ENCODE measurements at regions not wholly inside any gene's neighbourhood (a gene's known extent, or its start where the extent isn't known, plus 50 kb on each side); places are given as distances from the start of the nearest gene placed in this dataset.

- no peak for TF ChIP-seq CHD7 (IDR thresholded peaks at IDR 0.05; ENCODE audit: insufficient replicate concordance, low read length)
- TF ChIP-seq, protein P1, sequence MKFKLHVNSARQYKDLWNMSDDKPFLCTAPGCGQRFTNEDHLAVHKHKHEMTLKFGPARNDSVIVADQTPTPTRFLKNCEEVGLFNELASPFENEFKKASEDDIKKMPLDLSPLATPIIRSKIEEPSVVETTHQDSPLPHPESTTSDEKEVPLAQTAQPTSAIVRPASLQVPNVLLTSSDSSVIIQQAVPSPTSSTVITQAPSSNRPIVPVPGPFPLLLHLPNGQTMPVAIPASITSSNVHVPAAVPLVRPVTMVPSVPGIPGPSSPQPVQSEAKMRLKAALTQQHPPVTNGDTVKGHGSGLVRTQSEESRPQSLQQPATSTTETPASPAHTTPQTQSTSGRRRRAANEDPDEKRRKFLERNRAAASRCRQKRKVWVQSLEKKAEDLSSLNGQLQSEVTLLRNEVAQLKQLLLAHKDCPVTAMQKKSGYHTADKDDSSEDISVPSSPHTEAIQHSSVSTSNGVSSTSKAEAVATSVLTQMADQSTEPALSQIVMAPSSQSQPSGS (IDR thresholded peaks at IDR 0.05; ENCODE audit: low read length) = no peak
- no peak for TF ChIP-seq RAD21 (IDR thresholded peaks at IDR 0.05 in 1 of 2, conservative IDR thresholded peaks at IDR 0.05 in 1 of 2; ENCODE audit: low read depth in 2 of 2, low read length in 2 of 2)
- peak; percentile 51; the same call in 1 of the 2 replicates for TF ChIP-seq SRF (IDR thresholded peaks at IDR 0.05; ENCODE audit: low read depth, low read length)
- TF ChIP-seq, protein P2, sequence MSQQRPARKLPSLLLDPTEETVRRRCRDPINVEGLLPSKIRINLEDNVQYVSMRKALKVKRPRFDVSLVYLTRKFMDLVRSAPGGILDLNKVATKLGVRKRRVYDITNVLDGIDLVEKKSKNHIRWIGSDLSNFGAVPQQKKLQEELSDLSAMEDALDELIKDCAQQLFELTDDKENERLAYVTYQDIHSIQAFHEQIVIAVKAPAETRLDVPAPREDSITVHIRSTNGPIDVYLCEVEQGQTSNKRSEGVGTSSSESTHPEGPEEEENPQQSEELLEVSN (IDR thresholded peaks at IDR 0.05) = 0 out of 2 replicates have a peak, but pooled peaks have one; percentile 14
- no peak for TF ChIP-seq KDM5A (IDR thresholded peaks at IDR 0.05; ENCODE audit: low read length)
- TF ChIP-seq CTBP2 (IDR thresholded peaks at IDR 0.05; ENCODE audit: borderline replicate concordance, insufficient read depth, insufficient read length, low read length) = no peak
- TF ChIP-seq GTF2F1 (IDR thresholded peaks at IDR 0.05; ENCODE audit: borderline replicate concordance, low read depth, low read length) = no peak
These were observed 125.0 kb downstream of the TBX22 start (continued) for GRCh38 chrX:80139564-80139963.
